ENCODE measurements at regions not wholly inside any gene's neighbourhood (a gene's known extent, or its start where the extent isn't known, plus 50 kb on each side); places are given as distances from the start of the nearest gene placed in this dataset.

GRCh38 chr2:59390581-59390980, 1149.5 kb upstream of the FANCL start:
- no peaks in the 10 kb centered on the region for H3K9me3 ChIP-seq (ENCODE audit: low read depth)
- H3K27ac ChIP-seq = no peak overlapping the region
- DNase-seq (ENCODE audit: low read depth in 1 of 2, low spot score in 1 of 2) = no peak
- no peak overlapping the region for H3K4me3 ChIP-seq
- H3K27me3 ChIP-seq = no peaks in the 10 kb centered on the region
- TF ChIP-seq CTCF (IDR thresholded peaks at IDR 0.05; ENCODE audit: low read depth, low read length) = no peak
- no peaks in the 10 kb centered on the region for H3K36me3 ChIP-seq
- H3K4me1 ChIP-seq (ENCODE audit: low read depth) = no peaks in the 10 kb centered on the region

GRCh38 chr2:59389240-59389639, 1148.1 kb upstream of the FANCL start:
- H3K36me3 ChIP-seq = no peaks in the 10 kb centered on the region
- H3K9me3 ChIP-seq (ENCODE audit: low read depth) = no peaks in the 10 kb centered on the region
- TF ChIP-seq CTCF (IDR thresholded peaks at IDR 0.05; ENCODE audit: low read depth, low read length) = no peak
- no peaks in the 10 kb centered on the region for H3K27me3 ChIP-seq
- H3K4me1 ChIP-seq (ENCODE audit: low read depth) = no peaks in the 10 kb centered on the region
- H3K27ac ChIP-seq = no peak overlapping the region
- peak in 1 of 2 donors; percentile 14 for DNase-seq (ENCODE audit: low read depth in 1 of 2, low spot score in 1 of 2)
- no peak overlapping the region for H3K4me3 ChIP-seq

DNA sequence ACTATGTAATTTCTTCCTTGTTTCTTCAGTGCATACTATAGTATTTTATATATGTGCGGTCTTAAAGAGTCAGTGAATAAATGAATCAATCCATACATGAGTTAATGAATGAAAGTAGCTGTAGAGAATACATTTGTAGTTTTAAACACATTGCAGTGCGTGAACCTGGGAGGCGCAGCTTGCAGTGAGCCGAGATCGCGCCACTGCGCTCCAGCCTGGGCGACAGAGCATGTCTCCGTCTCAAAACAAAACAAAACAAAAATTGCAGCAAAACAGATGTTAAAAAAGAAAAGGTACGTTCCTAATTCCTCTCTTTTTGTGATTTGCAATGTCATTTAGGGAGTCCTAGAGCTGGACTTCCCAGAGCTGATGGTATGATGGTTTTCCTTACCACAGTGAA, 1144.8 kb upstream of the FANCL start:
- H3K4me1 ChIP-seq (ENCODE audit: low read depth) = no peaks in the 10 kb centered on the region
- H3K36me3 ChIP-seq = no peaks in the 10 kb centered on the region
- no peak overlapping the region for H3K27ac ChIP-seq
- H3K9me3 ChIP-seq (ENCODE audit: low read depth) = no peaks in the 10 kb centered on the region
- no peak for TF ChIP-seq CTCF (IDR thresholded peaks at IDR 0.05; ENCODE audit: low read depth, low read length)
- DNase-seq (ENCODE audit: low read depth in 1 of 2, low spot score in 1 of 2) = no peak
- H3K4me3 ChIP-seq = no peak overlapping the region
- H3K27me3 ChIP-seq = no peaks in the 10 kb centered on the region

- H3K36me3 ChIP-seq = no peaks in the 10 kb centered on the region
- no peaks in the 10 kb centered on the region for H3K27me3 ChIP-seq
- H3K4me3 ChIP-seq = no peak overlapping the region
- no peak for TF ChIP-seq CTCF (IDR thresholded peaks at IDR 0.05; ENCODE audit: low read depth, low read length)
- no peak for DNase-seq (ENCODE audit: low read depth in 1 of 2, low spot score in 1 of 2)
- H3K9me3 ChIP-seq (ENCODE audit: low read depth) = no peaks in the 10 kb centered on the region
- H3K27ac ChIP-seq = no peak overlapping the region
- no peaks in the 10 kb centered on the region for H3K4me1 ChIP-seq (ENCODE audit: low read depth)
Measured at GRCh38 chr2:59383473-59383872, 1142.3 kb upstream of the FANCL start.

DNA sequence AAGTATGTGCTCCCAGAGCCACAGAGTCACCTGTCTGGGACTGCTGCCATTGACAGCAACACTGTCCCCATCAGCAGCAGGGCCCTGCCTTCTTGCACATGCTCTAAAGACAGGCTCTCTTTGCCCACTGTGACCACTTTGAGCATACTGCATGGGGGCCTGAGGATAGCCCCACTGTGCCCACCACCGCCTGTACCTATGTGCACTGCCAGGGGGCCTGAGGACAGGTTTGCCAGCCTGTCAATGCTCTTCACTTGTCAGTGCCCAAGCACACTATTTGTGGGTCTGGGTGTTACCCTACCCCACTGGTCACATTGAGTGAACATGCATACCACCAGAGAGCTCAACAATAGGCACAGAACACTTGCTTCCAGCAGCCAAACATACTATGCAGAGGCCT, 1137.0 kb upstream of the FANCL start:
- H3K27me3 ChIP-seq = no peaks in the 10 kb centered on the region
- H3K27ac ChIP-seq = no peak overlapping the region
- no peak overlapping the region for H3K4me3 ChIP-seq
- H3K4me1 ChIP-seq (ENCODE audit: low read depth) = no peaks in the 10 kb centered on the region
- no peak for TF ChIP-seq CTCF (IDR thresholded peaks at IDR 0.05; ENCODE audit: low read depth, low read length)
- no peak for DNase-seq (ENCODE audit: low read depth in 1 of 2, low spot score in 1 of 2)
- no peaks in the 10 kb centered on the region for H3K36me3 ChIP-seq
- H3K9me3 ChIP-seq (ENCODE audit: low read depth) = no peaks in the 10 kb centered on the region

GRCh38 chr2:59366288-59366687, 1125.2 kb upstream of the FANCL start:
- no peaks in the 10 kb centered on the region for H3K27me3 ChIP-seq
- H3K4me1 ChIP-seq (ENCODE audit: low read depth) = no peaks in the 10 kb centered on the region
- no peak overlapping the region for H3K27ac ChIP-seq
- no peaks in the 10 kb centered on the region for H3K9me3 ChIP-seq (ENCODE audit: low read depth)
- no peak for TF ChIP-seq CTCF (IDR thresholded peaks at IDR 0.05; ENCODE audit: low read depth, low read length)
- no peak overlapping the region for H3K4me3 ChIP-seq
- no peaks in the 10 kb centered on the region for H3K36me3 ChIP-seq
- DNase-seq (ENCODE audit: low read depth in 1 of 2, low spot score in 1 of 2) = no peak
